ENCODE measurements at regions not wholly inside any gene's neighbourhood (a gene's known extent, or its start where the extent isn't known, plus 50 kb on each side); places are given as distances from the start of the nearest gene placed in this dataset.

DNA sequence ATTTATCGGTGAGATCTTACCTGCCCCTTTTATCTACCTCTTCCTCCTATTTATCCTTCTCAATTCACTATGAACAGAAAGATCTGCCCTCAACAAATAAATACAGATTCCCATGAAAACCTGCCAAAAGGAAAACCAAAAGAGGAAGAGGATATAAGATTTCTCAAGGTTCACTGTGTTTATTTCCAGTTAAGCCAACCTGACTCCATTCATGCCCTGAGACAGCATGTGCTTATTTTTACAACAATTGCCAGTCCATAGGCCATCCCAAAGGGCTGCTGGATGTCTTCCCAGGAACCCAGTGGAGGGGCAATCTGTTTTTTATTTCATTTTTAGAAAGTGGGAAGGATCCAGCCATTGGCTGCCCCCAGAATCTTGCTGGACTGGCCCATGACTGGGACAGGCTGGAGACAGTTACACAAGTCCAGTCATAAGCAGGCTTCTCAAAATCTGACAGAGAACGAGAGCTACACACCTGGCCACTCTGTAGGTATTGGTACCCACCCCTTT, 209.1 kb downstream of the IRS2 start:
- Histone ChIP-seq H3K27me3 (ENCODE audit: insufficient read depth, low read length, poor library complexity, severe bottlenecking) (no peaks in the 10 kb centered on the region), H3K36me3 (ENCODE audit: insufficient read depth, low read length) (no peaks in the 10 kb centered on the region), H3K27ac (ENCODE audit: low read depth, low read length) (no peak overlapping the region), H3K4me1 (ENCODE audit: insufficient read depth, low read length) (no peaks in the 10 kb centered on the region), H3K4me3 (ENCODE audit: low read length) (no peak overlapping the region), H3K9me3 (ENCODE audit: low read length) (no peaks in the 10 kb centered on the region)
- H3K9me3 Mint-ChIP-seq = peaks cover 0 to 2% (median 0%) of the 10 kb centered on the region in 5 donors
- no peak overlapping the region for H3K27ac Mint-ChIP-seq
- ChIA-PET CTCF (no interaction called here), POLR2A (no interaction called here)
- DNase-seq = no peak
- no peaks in the 10 kb centered on the region for H3K36me3 Mint-ChIP-seq
- H3K27me3 Mint-ChIP-seq = peaks cover 0 to 3% of the 10 kb centered on the region in 2 donors
- no peaks in the 10 kb centered on the region for H3K4me1 Mint-ChIP-seq
- no peak overlapping the region for H3K4me3 Mint-ChIP-seq

DNA sequence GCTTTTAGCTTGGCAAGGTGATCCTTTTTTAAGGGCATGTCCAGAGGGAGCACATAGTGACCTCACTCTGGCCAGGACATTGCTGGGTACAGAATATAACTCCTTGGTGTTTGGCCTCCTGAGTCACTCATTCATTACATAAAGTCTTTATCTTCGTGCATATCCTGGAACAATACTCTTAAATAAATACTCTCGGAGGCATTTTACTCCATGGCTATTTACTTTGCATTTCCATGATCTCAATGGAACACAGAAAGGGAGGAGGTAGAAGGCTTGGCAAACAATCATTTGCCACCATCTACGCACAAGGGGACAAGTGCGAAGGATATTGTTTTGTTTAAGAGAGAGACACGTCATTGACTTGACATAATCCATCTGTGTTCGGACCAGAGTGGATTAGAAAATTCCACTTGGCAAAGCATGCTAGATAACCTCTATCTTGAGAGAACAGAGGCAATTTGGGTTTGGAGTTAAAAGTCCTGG, 210.0 kb downstream of the IRS2 start:
- Mint-ChIP-seq H3K36me3 (no peaks in the 10 kb centered on the region), H3K27me3 (peaks cover 0 to 3% of the 10 kb centered on the region in 2 donors), H3K4me3 (no peak overlapping the region), H3K27ac (no peak overlapping the region), H3K9me3 (peaks cover 0 to 2% (median 0%) of the 10 kb centered on the region in 5 donors), H3K4me1 (no peaks in the 10 kb centered on the region)
- DNase-seq = no peak
- Histone ChIP-seq H3K4me3 (ENCODE audit: low read length) (no peak overlapping the region), H3K36me3 (ENCODE audit: insufficient read depth, low read length) (no peaks in the 10 kb centered on the region), H3K9me3 (ENCODE audit: low read length) (no peaks in the 10 kb centered on the region), H3K27me3 (ENCODE audit: insufficient read depth, low read length, poor library complexity, severe bottlenecking) (no peaks in the 10 kb centered on the region), H3K27ac (ENCODE audit: low read depth, low read length) (no peak overlapping the region), H3K4me1 (ENCODE audit: insufficient read depth, low read length) (no peaks in the 10 kb centered on the region)
- CTCF ChIA-PET = no interaction called here
- POLR2A ChIA-PET = no interaction called here

- Mint-ChIP-seq H3K4me3 (no peak overlapping the region), H3K27ac (no peak overlapping the region), H3K36me3 (no peaks in the 10 kb centered on the region), H3K4me1 (peaks cover 2 to 4% (median 3%) of the 10 kb centered on the region in 3 donors), H3K9me3 (peaks cover 0 to 2% (median 0%) of the 10 kb centered on the region in 5 donors), H3K27me3 (peaks cover 0 to 2% of the 10 kb centered on the region in 2 donors)
- H3K36me3 ChIP-seq (ENCODE audit: insufficient read depth, low read length) = no peaks in the 10 kb centered on the region
- H3K4me1 ChIP-seq (ENCODE audit: insufficient read depth, low read length) = peaks cover 1% of the 10 kb centered on the region
- ChIA-PET POLR2A (no interaction called here), CTCF (no interaction called here)
- no peak overlapping the region for H3K27ac ChIP-seq (ENCODE audit: low read depth, low read length)
- H3K27me3 ChIP-seq (ENCODE audit: insufficient read depth, low read length, poor library complexity, severe bottlenecking) = no peaks in the 10 kb centered on the region
- no peaks in the 10 kb centered on the region for H3K9me3 ChIP-seq (ENCODE audit: low read length)
- no peak overlapping the region for H3K4me3 ChIP-seq (ENCODE audit: low read length)
- DNase-seq = no peak
Observed at GRCh38 chr13:109575821-109576220, 210.6 kb downstream of the IRS2 start.

DNA sequence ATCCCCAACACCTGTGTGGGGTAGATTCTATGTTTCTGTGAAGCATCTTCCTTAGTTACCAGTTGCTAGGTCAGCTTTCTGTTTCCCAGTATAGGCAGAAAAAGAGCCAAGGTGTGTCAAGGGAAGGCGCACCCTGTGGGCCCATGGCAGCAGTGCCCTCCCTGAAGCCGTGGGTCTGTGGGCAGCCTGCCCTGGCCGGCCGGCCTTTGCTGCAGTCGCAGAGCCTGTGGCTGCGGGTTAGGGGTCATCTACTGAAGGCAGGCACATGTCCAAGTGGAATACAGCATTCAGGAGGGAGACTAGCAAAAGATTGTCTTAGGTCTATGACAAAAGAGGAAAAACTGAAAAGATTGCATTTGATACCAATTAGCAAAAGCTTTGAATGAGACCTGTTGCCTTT, 214.0 kb downstream of the IRS2 start:
- H3K9me3 Mint-ChIP-seq = peaks cover 0 to 2% (median 0%) of the 10 kb centered on the region in 5 donors
- POLR2A ChIA-PET = no interaction called here
- no peak overlapping the region for H3K27ac ChIP-seq (ENCODE audit: low read depth, low read length)
- no peak overlapping the region for H3K4me3 Mint-ChIP-seq
- no peaks in the 10 kb centered on the region for H3K36me3 Mint-ChIP-seq
- H3K27ac Mint-ChIP-seq = peak overlapping the region in 1 of 8 donors; percentile 43
- peaks cover 12 to 17% (median 13%) of the 10 kb centered on the region in 3 donors for H3K4me1 Mint-ChIP-seq
- peaks cover 14% of the 10 kb centered on the region for H3K4me1 ChIP-seq (ENCODE audit: insufficient read depth, low read length)
- DNase-seq = no peak
- no peak overlapping the region for H3K4me3 ChIP-seq (ENCODE audit: low read length)
- peaks cover 0 to 2% of the 10 kb centered on the region in 2 donors for H3K27me3 Mint-ChIP-seq
- no peaks in the 10 kb centered on the region for H3K36me3 ChIP-seq (ENCODE audit: insufficient read depth, low read length)
- CTCF ChIA-PET = no interaction called here
- no peaks in the 10 kb centered on the region for H3K27me3 ChIP-seq (ENCODE audit: insufficient read depth, low read length, poor library complexity, severe bottlenecking)
- H3K9me3 ChIP-seq (ENCODE audit: low read length) = no peaks in the 10 kb centered on the region

DNA sequence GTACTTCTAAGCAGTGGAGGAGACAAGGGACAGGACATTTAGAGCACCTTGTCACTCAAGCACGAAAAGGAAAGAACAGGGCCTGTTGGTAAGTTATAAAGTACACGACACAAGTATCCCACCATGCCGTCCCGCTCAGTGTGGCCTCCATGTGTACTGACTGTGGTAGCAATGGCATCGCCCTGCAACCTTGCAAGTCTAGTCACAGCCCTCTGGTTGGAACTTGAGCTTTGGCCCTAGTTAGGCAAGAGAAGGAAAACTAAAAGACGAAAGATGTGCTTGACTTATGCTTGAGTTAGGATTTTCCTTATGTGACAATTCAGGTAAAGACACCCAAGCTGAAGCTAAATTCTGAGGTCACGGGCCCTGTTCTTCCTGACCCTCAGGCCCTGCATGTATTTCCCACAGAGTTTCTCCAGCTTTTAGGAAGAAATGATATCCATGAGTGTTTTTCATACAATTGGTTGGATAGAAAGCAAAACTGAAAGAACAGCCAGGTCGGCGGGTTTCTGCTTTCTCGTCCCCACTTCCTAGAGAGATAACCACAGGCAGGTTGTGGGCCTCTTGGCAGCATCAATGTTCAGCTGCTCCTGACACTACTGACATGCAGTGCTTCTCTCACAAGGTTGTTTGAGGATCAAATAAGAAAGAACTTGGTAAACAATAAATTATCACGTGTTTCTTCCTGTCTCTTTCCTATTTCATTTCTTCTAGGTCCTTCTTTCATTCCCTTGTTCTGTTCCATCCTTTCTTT, 216.2 kb downstream of the IRS2 start:
- H3K27me3 ChIP-seq (ENCODE audit: insufficient read depth, low read length, poor library complexity, severe bottlenecking) = no peaks in the 10 kb centered on the region
- H3K4me1 Mint-ChIP-seq = peaks cover 12 to 17% (median 13%) of the 10 kb centered on the region in 3 donors
- peaks cover 14% of the 10 kb centered on the region for H3K4me1 ChIP-seq (ENCODE audit: insufficient read depth, low read length)
- no peaks in the 10 kb centered on the region for H3K36me3 Mint-ChIP-seq
- no peaks in the 10 kb centered on the region for H3K36me3 ChIP-seq (ENCODE audit: insufficient read depth, low read length)
- POLR2A ChIA-PET = no interaction called here
- H3K4me3 ChIP-seq (ENCODE audit: low read length) = no peak overlapping the region
- H3K27me3 Mint-ChIP-seq = peaks cover 0 to 2% of the 10 kb centered on the region in 2 donors
- CTCF ChIA-PET = no interaction called here
- peak in 3 of 5 donors; percentile 34 to 53 (median 48) for DNase-seq
- no peaks in the 10 kb centered on the region for H3K9me3 ChIP-seq (ENCODE audit: low read length)
- H3K4me3 Mint-ChIP-seq = peak overlapping the region in 6 of 7 donors; percentile 12 to 59 (median 37)
- peak overlapping the region in 4 of 8 donors; percentile 40 to 77 (median 52) for H3K27ac Mint-ChIP-seq
- no peak overlapping the region for H3K27ac ChIP-seq (ENCODE audit: low read depth, low read length)
- H3K9me3 Mint-ChIP-seq = peaks cover 0 to 2% (median 0%) of the 10 kb centered on the region in 5 donors

- ChIA-PET CTCF (no interaction called here), POLR2A (no interaction called here)
- H3K9me3 Mint-ChIP-seq = peaks cover 0 to 2% (median 0%) of the 10 kb centered on the region in 5 donors
- Histone ChIP-seq H3K9me3 (ENCODE audit: low read length) (no peaks in the 10 kb centered on the region), H3K4me3 (ENCODE audit: low read length) (no peak overlapping the region), H3K27me3 (ENCODE audit: insufficient read depth, low read length, poor library complexity, severe bottlenecking) (no peaks in the 10 kb centered on the region), H3K27ac (ENCODE audit: low read depth, low read length) (no peak overlapping the region), H3K4me1 (ENCODE audit: insufficient read depth, low read length) (peaks cover 14% of the 10 kb centered on the region), H3K36me3 (ENCODE audit: insufficient read depth, low read length) (no peaks in the 10 kb centered on the region)
- H3K4me1 Mint-ChIP-seq = peaks cover 12 to 17% (median 13%) of the 10 kb centered on the region in 3 donors
- peaks cover 0 to 2% of the 10 kb centered on the region in 2 donors for H3K27me3 Mint-ChIP-seq
- no peak overlapping the region for H3K4me3 Mint-ChIP-seq
- H3K27ac Mint-ChIP-seq = no peak overlapping the region
- no peaks in the 10 kb centered on the region for H3K36me3 Mint-ChIP-seq
- DNase-seq = no peak
Observed at GRCh38 chr13:109568339-109568818, 218.0 kb downstream of the IRS2 start.

DNA sequence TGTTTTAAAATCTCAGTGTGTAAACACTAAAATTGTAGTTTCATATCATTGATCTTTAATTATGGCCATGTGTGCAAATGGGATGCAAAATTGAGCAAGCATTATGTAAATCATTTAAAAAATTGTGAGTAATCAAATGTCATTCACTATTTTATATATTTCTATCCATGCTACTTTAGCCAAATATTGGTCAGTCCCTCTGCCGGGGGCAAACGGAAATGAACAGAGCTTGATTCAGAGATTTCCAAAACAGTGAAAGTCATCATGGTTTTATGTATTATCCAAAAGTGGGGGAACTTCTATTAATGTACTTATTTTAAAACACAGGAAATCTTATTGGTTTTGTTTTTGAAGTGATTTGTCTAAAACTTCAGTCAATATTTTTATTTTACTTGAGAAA, 219.1 kb downstream of the IRS2 start:
- Mint-ChIP-seq H3K27me3 (peaks cover 0 to 2% of the 10 kb centered on the region in 2 donors), H3K4me1 (peaks cover 12 to 17% (median 13%) of the 10 kb centered on the region in 3 donors), H3K4me3 (no peak overlapping the region), H3K9me3 (no peaks in the 10 kb centered on the region), H3K36me3 (no peaks in the 10 kb centered on the region), H3K27ac (no peak overlapping the region)
- Histone ChIP-seq H3K4me1 (ENCODE audit: insufficient read depth, low read length) (peaks cover 14% of the 10 kb centered on the region), H3K4me3 (ENCODE audit: low read length) (no peak overlapping the region), H3K27ac (ENCODE audit: low read depth, low read length) (no peak overlapping the region), H3K27me3 (ENCODE audit: insufficient read depth, low read length, poor library complexity, severe bottlenecking) (no peaks in the 10 kb centered on the region), H3K9me3 (ENCODE audit: low read length) (no peaks in the 10 kb centered on the region), H3K36me3 (ENCODE audit: insufficient read depth, low read length) (no peaks in the 10 kb centered on the region)
- POLR2A ChIA-PET = no interaction called here
- DNase-seq = no peak
- CTCF ChIA-PET = no interaction called here

DNA sequence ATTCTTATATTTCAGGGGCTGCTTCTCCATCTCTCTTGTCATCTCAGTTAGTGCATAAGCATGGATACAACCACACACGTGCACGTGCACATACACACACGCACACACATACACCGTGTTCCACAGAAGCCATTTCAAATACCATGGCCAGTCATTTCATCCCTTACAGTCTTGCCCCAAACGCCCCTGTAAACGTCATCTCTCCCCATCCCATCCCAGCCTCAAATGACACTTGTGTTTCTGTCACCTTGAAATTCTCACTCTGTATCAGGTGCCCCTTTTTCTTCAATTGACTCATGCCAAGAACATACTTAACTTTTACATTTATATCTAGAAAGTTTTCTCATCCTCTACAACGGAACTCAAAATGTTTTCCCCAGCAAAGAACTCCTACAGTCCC, 220.5 kb downstream of the IRS2 start:
- Mint-ChIP-seq H3K27ac (no peak overlapping the region), H3K9me3 (no peaks in the 10 kb centered on the region), H3K4me3 (no peak overlapping the region), H3K36me3 (no peaks in the 10 kb centered on the region), H3K4me1 (peaks cover 10 to 13% (median 10%) of the 10 kb centered on the region in 3 donors), H3K27me3 (peaks cover 0 to 2% of the 10 kb centered on the region in 2 donors)
- no peaks in the 10 kb centered on the region for H3K27me3 ChIP-seq (ENCODE audit: insufficient read depth, low read length, poor library complexity, severe bottlenecking)
- no peak overlapping the region for H3K4me3 ChIP-seq (ENCODE audit: low read length)
- H3K4me1 ChIP-seq (ENCODE audit: insufficient read depth, low read length) = peaks cover 13% of the 10 kb centered on the region
- ChIA-PET POLR2A (no interaction called here), CTCF (no interaction called here)
- no peak for DNase-seq
- no peaks in the 10 kb centered on the region for H3K36me3 ChIP-seq (ENCODE audit: insufficient read depth, low read length)
- no peaks in the 10 kb centered on the region for H3K9me3 ChIP-seq (ENCODE audit: low read length)
- H3K27ac ChIP-seq (ENCODE audit: low read depth, low read length) = no peak overlapping the region

Data from CD8-positive, alpha-beta memory T cell (primary cell).